GM19328 (cell line): ENCODE measurements at regions not wholly inside any gene's neighbourhood (a gene's known extent, or its start where the extent isn't known, plus 50 kb on each side); places are given as distances from the start of the nearest gene placed in this dataset.
"Not testable (repeated sequence)": the region's sequence is repeated elsewhere in the genome, so short reads cannot be mapped to it uniquely, and the experiment has no call there.

ENCODE experiments used
- ATAC-seq: cut with Tn5 transposase; IDR thresholded peaks from one replicate; pipeline ENCODE4 v1.9.1; 2021; ENCODE audit warnings: mild to moderate bottlenecking, moderate library complexity; ENCODE audit not compliant: unreplicated experiment

DNA sequence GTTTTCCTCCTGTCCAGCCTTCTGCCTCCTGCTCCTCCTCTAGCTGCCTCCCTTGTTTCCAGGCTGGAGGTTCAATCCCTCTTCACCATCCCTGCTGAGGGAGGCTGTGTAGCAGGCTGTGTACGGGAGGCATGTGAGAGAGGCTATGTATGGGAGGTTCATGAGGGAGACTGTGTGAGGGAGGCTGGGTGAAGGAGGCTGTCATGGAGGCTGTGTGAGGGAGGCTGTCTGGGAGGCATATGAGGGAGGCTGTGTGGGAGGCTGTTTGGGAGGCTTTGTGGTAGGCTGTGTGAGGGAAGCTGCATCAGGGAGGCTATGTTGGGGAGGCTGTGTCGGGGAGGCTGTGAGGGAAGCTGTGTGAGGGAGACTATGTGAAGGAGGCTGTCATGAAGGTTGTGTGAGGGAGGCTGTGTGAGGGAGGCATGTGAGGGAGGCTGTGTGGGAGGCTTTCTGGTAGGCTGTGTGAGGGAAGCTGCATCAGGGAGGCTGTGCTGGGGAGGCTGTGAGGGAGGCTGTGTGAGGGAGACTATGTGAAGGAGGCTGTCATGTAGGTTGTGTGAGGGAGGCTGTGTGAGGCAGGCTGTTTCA is 123.7 kb upstream of the RNF32 start:
- no peak for ATAC-seq

DNA sequence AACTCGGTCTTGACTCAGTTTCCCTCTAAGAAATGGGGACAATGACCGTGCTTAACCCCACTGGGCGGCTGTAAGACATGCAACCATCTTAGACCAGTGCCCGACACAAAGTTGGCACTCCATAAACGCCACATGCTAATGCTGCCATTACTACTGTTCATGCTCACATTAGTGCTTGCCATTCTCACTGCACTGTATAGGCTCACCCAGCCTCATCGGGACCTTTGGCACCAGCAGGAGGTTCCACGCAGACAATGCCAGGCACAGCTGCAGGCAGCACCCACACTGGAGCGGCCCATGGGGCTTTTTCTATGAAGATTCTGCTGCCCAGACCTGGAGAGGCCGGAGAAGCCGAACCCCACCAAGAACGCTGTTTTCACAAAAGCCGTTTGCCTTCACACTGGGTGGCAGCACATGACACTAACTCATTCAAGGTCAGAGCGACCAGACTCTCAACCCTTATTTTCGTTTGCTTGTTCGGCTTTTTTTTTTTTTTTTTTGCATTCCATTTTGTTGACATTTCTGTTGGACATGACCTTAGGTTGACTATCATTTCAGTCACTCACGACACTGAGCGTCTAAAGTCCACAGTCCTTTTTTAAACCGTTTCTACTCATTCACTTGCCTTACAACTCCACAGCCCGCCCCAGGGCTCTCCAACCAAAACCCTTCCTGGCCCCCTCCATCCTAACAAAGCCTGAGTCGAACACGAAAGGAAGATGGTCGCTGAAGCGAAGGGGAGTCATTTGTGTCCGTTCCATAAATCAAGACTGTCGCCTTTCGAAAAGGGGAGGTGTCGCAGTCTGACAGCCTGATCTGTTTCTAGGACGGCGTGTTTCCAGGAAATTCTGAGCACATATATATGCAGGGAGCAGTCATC is 124.4 kb upstream of the RNF32 start:
- ATAC-seq: no peak

DNA sequence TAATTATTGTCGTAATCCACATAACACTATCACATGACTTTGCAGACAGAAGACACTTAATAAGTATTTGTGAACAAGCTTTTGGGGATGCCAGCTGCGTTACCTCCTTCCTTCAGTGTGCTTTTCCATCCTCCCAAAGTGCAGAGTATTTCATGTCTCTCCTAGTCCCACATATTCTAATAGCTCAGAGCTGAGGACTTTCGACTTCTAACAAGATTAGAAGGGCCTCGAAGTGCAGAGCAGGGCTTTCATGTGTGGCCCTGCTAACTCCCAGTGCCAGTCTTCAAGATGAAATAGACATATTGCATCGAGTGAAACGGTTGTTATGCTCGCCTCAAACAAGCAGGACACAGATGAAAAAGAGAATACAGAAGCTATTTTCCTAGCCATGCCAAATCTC is 125.7 kb upstream of the RNF32 start:
- ATAC-seq: no peak

DNA sequence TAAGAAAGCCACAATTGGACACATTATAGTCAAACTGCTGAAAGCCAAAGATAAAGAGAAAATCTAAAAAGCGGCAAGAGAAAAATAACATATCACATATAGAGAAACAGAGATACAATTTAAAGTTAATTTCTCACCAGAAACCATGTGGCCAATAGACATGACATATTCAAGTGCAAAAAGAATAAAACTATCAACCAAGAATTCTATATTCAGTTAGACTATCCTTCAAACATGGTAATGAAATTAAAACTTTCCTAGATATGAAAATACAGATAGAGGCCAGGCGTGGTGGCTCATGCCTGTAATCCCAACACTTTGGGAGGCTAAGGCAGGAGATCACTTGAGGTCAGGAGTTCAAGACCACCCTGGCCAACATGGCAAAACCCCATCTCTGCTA is 129.1 kb upstream of the RNF32 start:
- no peak for ATAC-seq

DNA sequence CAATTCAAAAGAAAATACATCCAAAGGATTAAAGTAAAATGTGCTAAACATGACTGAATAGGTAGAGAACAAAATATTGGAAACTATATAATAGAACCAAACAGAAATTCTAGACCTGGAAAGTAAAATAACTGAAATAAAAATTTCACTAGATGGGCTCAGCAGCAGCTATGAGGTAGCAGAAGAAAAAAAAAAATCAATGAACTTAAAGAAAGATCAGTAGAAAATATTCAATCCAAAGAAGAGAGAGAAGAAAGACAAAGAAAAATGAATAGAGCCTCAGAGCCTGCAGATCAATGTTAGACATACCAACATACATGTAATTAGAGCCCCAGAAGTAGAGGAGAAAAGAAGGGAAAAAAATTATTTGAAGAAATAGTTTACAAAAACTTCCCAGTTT is 129.6 kb upstream of the RNF32 start:
- ATAC-seq: no peak

DNA sequence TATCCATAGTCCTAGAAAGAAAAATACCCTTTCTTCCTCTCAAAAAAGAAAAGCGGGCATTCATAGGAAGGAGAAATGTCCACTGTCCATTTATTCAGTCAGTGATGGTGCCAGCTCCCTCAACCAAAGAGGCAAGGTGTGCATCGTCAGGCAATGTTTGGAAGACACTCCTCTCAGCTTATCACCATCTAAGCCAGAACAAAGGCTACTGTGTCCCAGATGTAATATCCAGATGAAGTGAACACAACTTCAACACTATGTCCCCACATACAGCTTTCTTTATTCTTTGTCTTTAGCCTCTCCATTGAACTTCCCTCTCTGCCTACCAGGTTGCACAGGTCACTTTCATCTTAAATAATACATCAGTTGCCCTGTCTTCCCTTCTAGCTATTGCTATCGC is 131.4 kb upstream of the RNF32 start:
- no peak for ATAC-seq

DNA sequence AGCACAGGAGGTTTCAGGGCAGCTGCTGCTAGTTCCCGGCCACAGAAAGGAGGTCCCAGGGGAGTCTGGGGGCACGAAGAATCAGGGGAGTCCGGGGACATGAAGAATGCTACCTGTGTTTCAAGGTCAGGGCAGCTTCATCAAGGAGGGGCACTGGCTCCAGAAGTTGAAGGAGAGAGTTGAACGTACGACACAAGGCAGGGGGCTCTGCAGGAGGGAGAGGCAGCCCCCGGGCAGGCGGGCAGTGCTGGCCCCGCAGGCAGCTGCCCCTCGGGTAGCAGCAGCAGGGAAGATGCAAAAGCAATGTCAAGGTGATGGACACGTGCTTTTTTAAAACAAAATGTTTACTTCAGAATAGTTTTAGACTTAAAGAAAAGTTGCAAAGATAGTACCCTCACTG is 134.7 kb upstream of the RNF32 start:
- ATAC-seq: no peak

DNA sequence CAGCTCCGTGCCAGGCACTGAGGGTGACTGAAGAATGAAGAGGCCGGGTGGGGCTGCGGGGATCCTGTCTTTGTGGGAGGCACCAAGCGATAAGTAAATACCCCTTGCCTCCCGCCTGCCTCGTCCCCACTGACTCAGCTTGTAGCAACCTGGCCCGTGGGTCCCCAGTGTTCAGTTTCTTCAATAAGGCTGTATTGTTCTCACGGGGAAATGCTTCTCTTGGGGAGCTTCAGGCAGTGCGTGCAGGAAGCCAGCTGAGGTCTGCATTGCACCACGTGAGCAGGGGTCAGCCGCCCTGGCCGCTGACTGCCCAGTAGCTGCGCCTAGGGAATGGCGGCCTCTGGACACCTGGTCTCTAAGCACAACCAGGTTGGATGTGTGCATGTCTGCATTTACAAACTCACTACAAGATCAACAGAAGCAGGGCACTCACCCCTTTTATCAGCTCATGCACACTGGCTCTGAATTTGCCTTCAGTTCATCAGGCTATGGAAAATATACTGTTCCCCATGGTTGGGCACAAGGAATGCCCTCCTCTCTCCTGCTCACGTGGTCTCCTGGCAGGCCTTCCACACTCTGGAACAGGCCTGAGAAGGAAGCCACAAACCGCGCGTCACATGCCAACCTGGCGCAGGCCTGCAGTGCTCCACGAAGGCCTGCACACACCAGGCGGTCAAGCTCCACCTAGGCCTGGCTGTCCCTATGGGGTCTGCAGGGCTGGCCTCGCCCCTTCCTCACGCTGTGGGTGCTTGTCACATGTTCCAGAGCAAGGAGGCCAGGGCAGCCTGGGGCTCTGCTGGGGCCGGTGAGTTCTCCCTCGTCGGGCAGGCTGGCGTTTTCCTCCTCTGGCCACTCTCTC is 135.7 kb upstream of the RNF32 start:
- no peak for ATAC-seq

DNA sequence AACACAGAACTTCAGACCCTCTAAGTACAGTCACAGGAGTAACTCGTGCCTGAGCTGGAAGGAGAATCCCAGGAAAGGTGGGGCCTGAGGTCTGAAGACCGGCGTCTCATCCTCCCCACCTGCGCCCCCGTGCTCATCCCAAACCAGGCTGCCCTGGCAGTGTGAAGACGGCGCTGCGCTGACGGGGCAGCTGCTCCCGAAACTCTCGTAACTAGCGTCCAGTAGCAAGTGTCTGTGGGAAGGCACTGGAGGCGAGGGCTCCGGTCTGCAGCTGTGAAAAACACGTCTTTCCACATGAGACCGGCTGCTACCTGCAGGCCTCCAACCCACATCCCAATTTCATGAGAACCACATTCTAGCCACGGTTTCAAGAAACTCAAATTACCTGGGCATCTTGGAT is 136.6 kb upstream of the RNF32 start:
- no peak for ATAC-seq

DNA sequence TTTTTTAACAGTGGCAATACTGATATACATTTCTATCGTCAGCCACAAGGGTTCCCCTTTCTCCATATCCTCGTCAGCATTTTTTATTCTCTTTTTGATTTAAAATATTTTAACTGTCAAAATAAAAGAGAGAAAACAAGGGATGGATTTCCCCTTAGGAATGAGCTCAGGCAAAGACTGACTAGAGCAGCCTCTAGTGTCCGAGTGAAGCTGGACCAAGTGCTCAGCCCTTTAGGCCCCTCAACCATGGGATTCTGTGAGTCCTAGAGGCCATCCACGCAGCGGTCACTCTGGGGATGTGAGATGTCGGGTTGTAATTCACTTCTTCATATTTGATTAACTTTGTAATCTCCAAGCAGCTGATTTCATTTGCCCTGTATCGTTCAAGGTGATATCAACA is 137.4 kb upstream of the RNF32 start:
- no peak for ATAC-seq

DNA sequence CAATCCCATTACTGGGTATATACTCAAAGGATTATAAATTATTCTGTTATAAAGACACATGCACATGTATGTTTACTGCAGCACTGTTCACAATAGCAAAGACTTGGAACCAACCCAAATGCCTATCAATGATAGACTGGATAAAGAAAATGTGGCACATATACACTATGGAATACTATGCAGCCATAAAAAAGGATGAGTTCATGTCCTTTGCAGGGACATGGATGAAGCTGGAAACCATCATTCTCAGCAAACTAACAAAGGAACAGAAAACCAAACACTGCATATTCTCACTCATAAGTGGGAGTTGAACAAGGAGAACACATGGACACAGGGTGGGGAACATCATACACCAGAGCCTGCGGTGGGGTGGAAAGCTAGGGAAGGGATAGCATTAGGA is 138.8 kb upstream of the RNF32 start:
- ATAC-seq: not testable (repeated sequence)

DNA sequence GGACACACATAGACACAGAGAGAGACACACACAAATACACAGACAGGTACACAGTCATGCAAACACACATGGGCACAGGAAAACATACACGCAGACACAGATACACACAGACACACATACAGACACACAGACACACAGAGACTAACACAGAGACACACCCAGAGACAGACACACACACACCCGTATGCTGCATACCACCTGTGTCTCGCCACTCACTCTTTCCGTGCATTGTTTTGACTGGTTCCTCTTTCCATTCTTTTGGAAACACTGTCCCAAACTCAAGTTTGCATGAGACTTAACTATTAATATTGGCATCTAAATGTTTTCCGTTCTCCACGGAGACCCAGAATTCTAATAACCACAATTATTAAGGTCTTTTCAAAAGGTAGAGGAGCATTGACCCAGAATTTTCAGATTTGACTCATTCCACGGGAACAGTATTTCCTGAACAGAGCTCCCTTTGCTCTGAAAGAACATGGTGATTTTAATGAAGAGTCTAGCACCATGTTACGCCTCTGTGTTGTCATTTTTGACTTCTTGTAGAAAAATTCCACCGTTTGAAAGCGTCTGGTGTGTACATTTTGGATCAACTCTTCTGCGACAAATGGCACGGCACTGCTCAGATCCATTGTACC is 141.2 kb upstream of the RNF32 start:
- no peak for ATAC-seq

DNA sequence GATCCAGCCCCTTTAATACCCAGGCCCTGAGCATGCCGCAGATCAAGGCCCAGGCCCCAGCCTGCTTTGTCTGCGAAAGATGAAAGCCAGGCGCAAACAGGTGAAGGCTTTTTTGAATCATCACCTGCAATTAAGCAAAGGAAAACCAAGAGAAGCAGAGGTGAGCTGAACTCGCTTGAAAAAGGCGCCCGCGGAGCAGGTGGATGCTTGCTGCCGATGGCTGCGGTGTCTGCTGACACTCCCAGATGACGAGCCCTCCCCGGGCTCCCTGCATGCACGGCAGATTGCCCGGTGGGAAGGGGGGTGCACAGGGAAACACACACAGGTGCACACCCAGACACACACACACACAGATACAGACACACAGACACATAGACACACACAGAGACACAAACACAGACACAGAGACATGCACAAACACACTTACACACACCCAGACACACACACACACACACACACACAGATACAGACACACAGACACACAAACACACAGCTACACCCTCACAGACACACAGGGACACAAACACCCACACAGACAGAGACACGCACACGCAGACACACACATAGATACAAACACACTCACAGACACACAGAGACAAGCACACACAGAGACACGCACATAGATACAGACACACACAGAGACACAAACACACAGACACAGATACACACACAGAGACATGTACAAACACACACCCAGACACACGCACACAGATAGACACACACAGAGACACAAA is 142.6 kb upstream of the RNF32 start:
- no peak for ATAC-seq

DNA sequence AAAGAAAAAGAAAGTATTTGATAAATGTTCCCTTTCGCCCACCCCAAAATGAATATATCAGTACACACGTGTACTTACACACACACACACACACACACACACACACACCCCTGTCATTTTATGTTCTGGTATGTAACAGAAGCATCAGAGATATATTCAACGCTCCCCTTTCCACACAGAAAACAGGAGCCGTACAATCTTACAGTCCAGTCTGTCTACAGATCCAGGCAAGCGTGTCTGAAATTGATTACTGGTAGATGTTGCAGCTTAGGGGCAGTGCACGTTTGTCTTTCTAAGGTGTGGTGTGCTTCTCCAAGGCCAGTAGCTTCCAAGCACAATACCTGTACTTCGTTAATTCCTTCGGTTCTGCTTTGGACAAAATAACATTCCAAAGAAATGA is 143.7 kb upstream of the RNF32 start:
- ATAC-seq: no peak

DNA sequence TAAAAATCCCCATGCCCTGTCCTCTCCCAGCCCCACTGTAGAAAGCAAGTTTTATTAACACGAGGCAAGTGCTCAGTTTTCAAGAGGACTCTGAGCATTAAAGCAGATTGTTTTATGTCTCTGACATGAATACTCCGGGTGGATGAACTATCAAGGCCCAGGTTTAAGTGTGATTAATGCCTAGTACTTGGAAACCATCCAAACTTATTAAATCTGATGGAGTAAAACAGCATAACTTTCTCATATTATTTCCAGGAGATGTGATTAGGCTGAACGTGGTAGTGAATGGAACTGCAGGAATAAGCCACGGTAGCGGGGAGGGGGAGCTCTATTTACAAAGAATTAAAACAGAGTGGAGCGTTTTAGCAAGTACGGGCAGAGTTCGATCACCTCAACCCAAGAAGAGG is 144.2 kb upstream of the RNF32 start:
- no peak for ATAC-seq

DNA sequence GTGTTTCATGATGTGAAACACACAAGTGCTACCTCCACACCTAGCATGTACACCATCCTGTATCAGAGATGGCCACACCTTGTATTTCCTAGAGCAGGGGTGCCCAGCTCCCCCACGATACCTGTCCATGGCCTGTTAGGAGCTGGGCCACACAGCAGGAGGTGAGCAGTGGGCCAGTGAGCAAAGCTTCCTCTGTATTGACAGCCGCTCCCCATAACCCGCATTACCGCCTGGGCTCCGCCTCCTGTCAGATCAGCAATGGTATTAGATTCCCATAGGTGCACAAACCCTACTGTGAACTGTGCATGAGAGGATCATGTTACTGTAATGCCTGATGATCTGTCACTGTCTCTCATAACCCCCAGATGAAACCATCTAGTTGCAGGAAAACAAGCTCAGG is 145.6 kb upstream of the RNF32 start:
- ATAC-seq: no peak

DNA sequence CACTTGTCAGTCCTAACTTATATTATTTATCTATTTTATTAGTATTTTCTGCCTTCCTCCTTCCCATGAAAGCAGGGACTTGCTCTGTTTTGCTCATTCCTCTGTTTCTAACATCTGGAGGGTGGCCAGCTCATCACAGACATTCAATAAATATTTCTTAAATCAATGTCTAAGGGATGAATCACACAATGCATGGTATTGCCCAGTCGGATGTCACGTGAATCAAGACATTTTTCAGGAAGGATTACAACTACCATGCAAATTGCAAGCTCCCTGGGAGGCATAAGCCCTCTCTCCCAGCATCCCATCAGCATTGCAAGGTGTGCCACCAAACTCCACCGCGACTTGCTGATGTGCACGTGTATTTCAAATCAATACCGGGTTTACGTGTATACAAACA is 146.6 kb upstream of the RNF32 start:
- no peak for ATAC-seq

DNA sequence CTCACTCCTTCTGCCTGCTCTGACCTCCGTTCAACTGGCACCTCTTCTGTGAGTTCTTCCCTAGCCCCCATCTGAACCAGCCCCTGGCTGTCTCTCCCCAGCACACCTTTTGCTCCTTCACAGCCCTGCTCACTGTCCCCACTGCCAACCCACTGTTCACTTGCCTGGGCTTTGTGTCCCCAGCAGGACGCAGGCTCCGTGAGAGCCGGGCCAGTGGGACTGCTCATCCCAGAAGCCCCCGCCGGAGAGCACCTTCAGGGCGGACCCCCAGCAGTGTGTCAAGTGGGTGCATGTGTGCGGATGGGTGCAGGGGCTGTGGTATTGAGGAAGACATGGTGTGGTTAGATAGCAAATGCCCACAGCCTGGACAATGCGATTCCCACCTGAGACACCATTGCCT is 148.4 kb upstream of the RNF32 start:
- ATAC-seq: no peak

DNA sequence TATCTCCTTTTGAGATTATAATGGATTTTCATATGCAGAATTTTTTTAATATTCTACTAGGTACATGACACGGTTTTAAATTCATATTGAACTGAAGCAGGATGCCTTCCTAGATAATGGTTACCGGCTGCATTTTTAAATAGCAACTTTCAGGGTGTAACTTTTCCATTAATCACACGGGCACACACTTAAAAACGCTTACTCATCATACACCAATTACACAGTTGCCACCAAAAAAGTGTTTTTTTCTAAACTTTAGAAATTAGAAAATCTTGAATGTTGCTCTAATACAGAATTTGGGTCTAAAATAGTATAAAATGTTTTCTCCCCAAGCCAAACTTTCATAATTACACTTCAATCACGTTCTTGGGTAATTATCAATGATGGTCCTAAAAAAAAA is 149.1 kb upstream of the RNF32 start:
- ATAC-seq: no peak

DNA sequence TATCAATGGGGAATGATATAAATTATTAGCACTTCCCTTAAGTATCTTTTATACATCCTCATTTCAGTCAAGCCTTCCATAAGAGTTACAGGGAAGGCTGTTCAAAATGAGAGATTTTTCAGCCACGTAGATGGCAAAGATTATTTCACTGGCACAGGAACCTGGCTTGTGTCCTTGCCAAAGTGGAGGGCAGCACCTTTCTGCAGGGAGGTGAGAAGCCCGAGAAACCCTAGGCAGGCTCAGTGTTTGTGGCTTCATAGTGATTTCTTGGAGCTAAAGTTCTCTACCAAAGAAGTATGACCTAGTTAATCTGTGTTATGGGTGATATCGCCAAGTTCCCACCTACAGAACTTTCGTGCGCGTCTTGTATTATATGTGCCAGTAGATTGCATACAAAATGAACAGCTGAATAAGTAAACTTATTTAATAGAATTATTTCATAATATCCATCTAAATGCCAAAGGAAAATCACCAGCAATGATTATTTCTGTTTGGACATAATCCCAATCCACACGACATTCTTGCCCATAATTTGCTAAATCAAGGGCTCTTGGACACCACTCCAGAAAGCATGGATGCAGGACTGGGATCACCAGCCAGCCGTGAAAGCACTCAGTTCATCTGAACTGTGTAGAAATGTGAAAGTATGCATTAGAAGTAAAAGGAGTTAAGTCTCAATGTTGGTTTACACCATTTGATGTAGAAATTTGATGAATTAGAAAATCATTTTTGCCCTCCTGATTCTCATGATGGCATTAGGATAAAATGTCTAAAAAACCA is 150.4 kb upstream of the RNF32 start:
- ATAC-seq: no peak
